GM19395 (cell line): ENCODE measurements at regions not wholly inside any gene's neighbourhood (a gene's known extent, or its start where the extent isn't known, plus 50 kb on each side); places are given as distances from the start of the nearest gene placed in this dataset.
"Not testable (repeated sequence)": the region's sequence is repeated elsewhere in the genome, so short reads cannot be mapped to it uniquely, and the experiment has no call there.

ENCODE experiments used
- ATAC-seq: cut with Tn5 transposase; IDR thresholded peaks from one replicate; pipeline ENCODE4 v1.9.1; 2021; ENCODE audit warnings: mild to moderate bottlenecking, moderate library complexity; ENCODE audit not compliant: unreplicated experiment

- no peak for ATAC-seq
Observed at GRCh38 chr5:63228154-63228553, 649.5 kb downstream of the LRRC70 start.

- no peak for ATAC-seq
Observed at GRCh38 chr5:63220244-63220643, 641.6 kb downstream of the LRRC70 start.

- no peak for ATAC-seq
Observed at GRCh38 chr5:63217422-63217821, 638.8 kb downstream of the LRRC70 start.

GRCh38 chr5:63213256-63213655, 634.6 kb downstream of the LRRC70 start:
- no peak for ATAC-seq

GRCh38 chr5:63211448-63212132, 633.0 kb downstream of the LRRC70 start:
- no peak for ATAC-seq

GRCh38 chr5:63205976-63206375, 627.4 kb downstream of the LRRC70 start:
- no peak for ATAC-seq

GRCh38 chr5:63201738-63202137, 623.1 kb downstream of the LRRC70 start:
- no peak for ATAC-seq

- no peak for ATAC-seq
Observed at GRCh38 chr5:63194126-63194525, 615.5 kb downstream of the LRRC70 start.

GRCh38 chr5:63180190-63180589, 601.6 kb downstream of the LRRC70 start:
- ATAC-seq = not testable (repeated sequence)

- no peak for ATAC-seq
Observed at GRCh38 chr5:63175850-63176249, 597.2 kb downstream of the LRRC70 start.

GRCh38 chr5:63170486-63170885, 591.9 kb downstream of the LRRC70 start:
- ATAC-seq = no peak

GRCh38 chr5:63164838-63165535, 586.4 kb downstream of the LRRC70 start:
- ATAC-seq = no peak

GRCh38 chr5:63164339-63164738, 585.7 kb downstream of the LRRC70 start:
- no peak for ATAC-seq

- ATAC-seq = no peak
Observed at GRCh38 chr5:63155310-63155631, 576.7 kb downstream of the LRRC70 start.

GRCh38 chr5:63154476-63155309, 576.1 kb downstream of the LRRC70 start:
- no peak for ATAC-seq

- ATAC-seq = no peak
Observed at GRCh38 chr5:63152871-63153270, 574.3 kb downstream of the LRRC70 start.

GRCh38 chr5:63145167-63145566, 566.5 kb downstream of the LRRC70 start:
- no peak for ATAC-seq

- no peak for ATAC-seq
Observed at GRCh38 chr5:63141591-63141990, 563.0 kb downstream of the LRRC70 start.

GRCh38 chr5:63135291-63135690, 556.7 kb downstream of the LRRC70 start:
- no peak for ATAC-seq

GRCh38 chr5:63131626-63132285, 553.1 kb downstream of the LRRC70 start:
- ATAC-seq = no peak

GRCh38 chr5:63128761-63129160, 550.1 kb downstream of the LRRC70 start:
- no peak for ATAC-seq
